ENCODE measurements at regions not wholly inside any gene's neighbourhood (a gene's known extent, or its start where the extent isn't known, plus 50 kb on each side); places are given as distances from the start of the nearest gene placed in this dataset.

DNA sequence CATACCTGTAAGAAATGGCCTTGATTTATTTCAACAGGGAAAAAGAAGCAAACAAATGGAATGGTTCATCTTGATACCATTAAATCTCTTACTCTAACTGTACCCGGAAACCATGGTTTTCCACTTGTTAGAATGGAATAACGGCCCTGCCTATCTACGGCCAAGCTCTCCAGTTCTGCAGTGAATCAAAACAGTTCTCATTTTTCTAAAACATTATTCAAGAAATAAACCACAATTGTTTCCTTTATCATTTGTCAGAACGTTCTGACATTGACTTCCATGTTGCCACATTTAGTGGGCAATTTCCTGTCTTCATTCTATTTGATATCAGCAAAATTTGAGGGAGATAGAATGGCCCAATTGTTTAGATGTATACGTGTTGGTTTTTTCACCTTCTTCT lies 118.8 kb upstream of the CDH19 start:
- H3K79me2 ChIP-seq (ENCODE audit: insufficient read depth, low read length) = no peaks in the 10 kb centered on the region
- H3K4me1 Mint-ChIP-seq = peaks cover 5% of the 10 kb centered on the region
- H3K27me3 ChIP-seq (ENCODE audit: control insufficient read depth in 2 of 2, insufficient read depth in 2 of 2, low read length in 2 of 2) = no peaks in the 10 kb centered on the region
- intact Hi-C loops (cut with micrococcal nuclease) = no loop called here
- no peak overlapping the region for H3K4me2 ChIP-seq (replicated peaks; ENCODE audit: extremely low read depth, low read length, poor library complexity, severe bottlenecking)
- peaks cover 1 to 4% of the 10 kb centered on the region in 2 donors for H3K4me1 ChIP-seq (ENCODE audit: control insufficient read depth in 1 of 2, insufficient read depth in 2 of 2, low read length in 2 of 2)
- no peak overlapping the region for H3K27ac ChIP-seq (ENCODE audit: low read depth in 1 of 2, low read length in 2 of 2)
- H3K4me3 Mint-ChIP-seq = no peak overlapping the region
- H3K27me3 Mint-ChIP-seq (ENCODE audit: low read depth in 3 of 3) = peaks cover 0 to 7% (median 2%) of the 10 kb centered on the region in 3 donors
- no peak overlapping the region for H3K4me3 ChIP-seq (replicated peaks in 1 of 3; ENCODE audit: low read depth in 2 of 3, low read length in 3 of 3)
- no peak overlapping the region for H2AFZ ChIP-seq (ENCODE audit: insufficient read depth, low read depth, low read length, poor library complexity, severe bottlenecking)
- H3K9me3 Mint-ChIP-seq = peaks cover 0 to 3% (median 3%) of the 10 kb centered on the region in 7 donors
- no peaks in the 10 kb centered on the region for H3K36me3 ChIP-seq (replicated peaks in 1 of 2; ENCODE audit: control insufficient read depth in 1 of 2, insufficient read depth in 2 of 2, low read length in 2 of 2)
- H3K9ac ChIP-seq (ENCODE audit: insufficient read depth, low read length, poor library complexity, severe bottlenecking) = no peak overlapping the region
- H3K9me3 ChIP-seq (replicated peaks in 1 of 2; ENCODE audit: control insufficient read depth in 1 of 2, insufficient read depth in 1 of 2, low read length in 2 of 2) = no peaks in the 10 kb centered on the region
- H3K36me3 Mint-ChIP-seq = no peaks in the 10 kb centered on the region
- WGBS (ENCODE audit: insufficient coverage) = 0% methylated on average over 3 of the region's 5 CpGs
- TF ChIP-seq, protein P1, sequence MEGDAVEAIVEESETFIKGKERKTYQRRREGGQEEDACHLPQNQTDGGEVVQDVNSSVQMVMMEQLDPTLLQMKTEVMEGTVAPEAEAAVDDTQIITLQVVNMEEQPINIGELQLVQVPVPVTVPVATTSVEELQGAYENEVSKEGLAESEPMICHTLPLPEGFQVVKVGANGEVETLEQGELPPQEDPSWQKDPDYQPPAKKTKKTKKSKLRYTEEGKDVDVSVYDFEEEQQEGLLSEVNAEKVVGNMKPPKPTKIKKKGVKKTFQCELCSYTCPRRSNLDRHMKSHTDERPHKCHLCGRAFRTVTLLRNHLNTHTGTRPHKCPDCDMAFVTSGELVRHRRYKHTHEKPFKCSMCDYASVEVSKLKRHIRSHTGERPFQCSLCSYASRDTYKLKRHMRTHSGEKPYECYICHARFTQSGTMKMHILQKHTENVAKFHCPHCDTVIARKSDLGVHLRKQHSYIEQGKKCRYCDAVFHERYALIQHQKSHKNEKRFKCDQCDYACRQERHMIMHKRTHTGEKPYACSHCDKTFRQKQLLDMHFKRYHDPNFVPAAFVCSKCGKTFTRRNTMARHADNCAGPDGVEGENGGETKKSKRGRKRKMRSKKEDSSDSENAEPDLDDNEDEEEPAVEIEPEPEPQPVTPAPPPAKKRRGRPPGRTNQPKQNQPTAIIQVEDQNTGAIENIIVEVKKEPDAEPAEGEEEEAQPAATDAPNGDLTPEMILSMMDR (IDR thresholded peaks at IDR 0.05) = no peak
- H4K20me1 ChIP-seq (ENCODE audit: insufficient read depth, low read length) = no peaks in the 10 kb centered on the region
- DNase-seq = no peak
- peak overlapping the region in 1 of 7 donors; percentile 13 for H3K27ac Mint-ChIP-seq

GRCh38 chr18:66708646-66709045 lies 104.8 kb upstream of the CDH19 start:
- H3K27me3 Mint-ChIP-seq (ENCODE audit: low read depth in 3 of 3) = peaks cover 0 to 2% (median 0%) of the 10 kb centered on the region in 3 donors
- no peaks in the 10 kb centered on the region for H3K27me3 ChIP-seq (ENCODE audit: control insufficient read depth in 2 of 2, insufficient read depth in 2 of 2, low read length in 2 of 2)
- peaks cover 3 to 11% of the 10 kb centered on the region in 2 donors for H3K4me1 ChIP-seq (ENCODE audit: control insufficient read depth in 1 of 2, insufficient read depth in 2 of 2, low read length in 2 of 2)
- peaks cover 8% of the 10 kb centered on the region for H3K4me1 Mint-ChIP-seq
- no peak overlapping the region for H2AFZ ChIP-seq (ENCODE audit: insufficient read depth, low read depth, low read length, poor library complexity, severe bottlenecking)
- no peaks in the 10 kb centered on the region for H4K20me1 ChIP-seq (ENCODE audit: insufficient read depth, low read length)
- no peaks in the 10 kb centered on the region for H3K9me3 ChIP-seq (replicated peaks in 1 of 2; ENCODE audit: control insufficient read depth in 1 of 2, insufficient read depth in 1 of 2, low read length in 2 of 2)
- TF ChIP-seq, protein P1 (IDR thresholded peaks at IDR 0.05) = no peak
- no peak overlapping the region for H3K27ac ChIP-seq (ENCODE audit: low read depth in 1 of 2, low read length in 2 of 2)
- H3K27ac Mint-ChIP-seq = peak overlapping the region in 1 of 7 donors; percentile 67
- DNase-seq = no peak
- H3K4me3 Mint-ChIP-seq = no peak overlapping the region
- no peak overlapping the region for H3K4me3 ChIP-seq (replicated peaks in 1 of 3; ENCODE audit: low read depth in 2 of 3, low read length in 3 of 3)
- intact Hi-C loops (cut with micrococcal nuclease) = no loop called here
- H3K36me3 Mint-ChIP-seq = no peaks in the 10 kb centered on the region
- WGBS (ENCODE audit: insufficient coverage) = 0% methylated on average over 1 of the region's 1 CpG
- H3K4me2 ChIP-seq (replicated peaks; ENCODE audit: extremely low read depth, low read length, poor library complexity, severe bottlenecking) = peak overlapping the region; percentile 25
- no peaks in the 10 kb centered on the region for H3K79me2 ChIP-seq (ENCODE audit: insufficient read depth, low read length)
- no peak overlapping the region for H3K9ac ChIP-seq (ENCODE audit: insufficient read depth, low read length, poor library complexity, severe bottlenecking)
- no peaks in the 10 kb centered on the region for H3K36me3 ChIP-seq (replicated peaks in 1 of 2; ENCODE audit: control insufficient read depth in 1 of 2, insufficient read depth in 2 of 2, low read length in 2 of 2)
- peaks cover 0 to 2% (median 0%) of the 10 kb centered on the region in 7 donors for H3K9me3 Mint-ChIP-seq
